Kidney epithelial cell (primary cell): ENCODE measurements at regions not wholly inside any gene's neighbourhood (a gene's known extent, or its start where the extent isn't known, plus 50 kb on each side); places are given as distances from the start of the nearest gene placed in this dataset.

Experiments used
- DNase-seq: peaks from one replicate; pipeline ENCODE4 v3.0.0-alpha.2; 2010; ENCODE audit warnings: low read depth
- H3K27me3 ChIP-seq: 2 replicates; pipeline ENCODE4 v1.6.0; 2011; ENCODE audit warnings: low read length; ENCODE audit not compliant: control insufficient read depth, insufficient read depth
- H3K36me3 ChIP-seq: 2 replicates; pipeline ENCODE4 v1.5.1; 2011; ENCODE audit warnings: low read length; ENCODE audit not compliant: control insufficient read depth, insufficient read depth
- H3K4me3 ChIP-seq: 2 replicates; pipeline ENCODE4 v1.5.1; 2011; ENCODE audit warnings: low read depth, mild to moderate bottlenecking, control low read depth, low read length
- TF ChIP-seq, protein P1 (sequence below): IDR thresholded peaks from 2 replicates; pipeline ENCODE4 v1.5.1; 2011; ENCODE audit warnings: mild to moderate bottlenecking, moderate library complexity, low read length, control low read depth, inconsistent platforms; ENCODE audit not compliant: insufficient read depth, poor library complexity, severe bottlenecking

DNA sequence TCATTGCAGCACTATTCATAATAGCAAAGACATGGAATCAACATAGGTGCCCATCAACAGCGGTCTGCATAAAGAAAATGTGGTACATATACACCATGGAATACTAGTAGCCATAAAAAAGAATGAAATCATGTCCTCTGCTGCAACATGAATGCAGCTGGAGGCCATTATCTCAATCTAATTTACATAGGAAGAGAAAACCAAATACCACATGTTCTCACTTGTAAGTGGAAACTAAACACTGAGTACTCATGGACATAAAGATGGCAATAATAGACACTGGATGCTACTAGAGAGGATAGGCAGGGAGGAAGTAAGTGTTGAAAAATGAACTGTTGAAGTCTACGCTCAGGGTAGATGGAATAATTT is 203.9 kb upstream of the CDH9 start:
- TF ChIP-seq, protein P1, sequence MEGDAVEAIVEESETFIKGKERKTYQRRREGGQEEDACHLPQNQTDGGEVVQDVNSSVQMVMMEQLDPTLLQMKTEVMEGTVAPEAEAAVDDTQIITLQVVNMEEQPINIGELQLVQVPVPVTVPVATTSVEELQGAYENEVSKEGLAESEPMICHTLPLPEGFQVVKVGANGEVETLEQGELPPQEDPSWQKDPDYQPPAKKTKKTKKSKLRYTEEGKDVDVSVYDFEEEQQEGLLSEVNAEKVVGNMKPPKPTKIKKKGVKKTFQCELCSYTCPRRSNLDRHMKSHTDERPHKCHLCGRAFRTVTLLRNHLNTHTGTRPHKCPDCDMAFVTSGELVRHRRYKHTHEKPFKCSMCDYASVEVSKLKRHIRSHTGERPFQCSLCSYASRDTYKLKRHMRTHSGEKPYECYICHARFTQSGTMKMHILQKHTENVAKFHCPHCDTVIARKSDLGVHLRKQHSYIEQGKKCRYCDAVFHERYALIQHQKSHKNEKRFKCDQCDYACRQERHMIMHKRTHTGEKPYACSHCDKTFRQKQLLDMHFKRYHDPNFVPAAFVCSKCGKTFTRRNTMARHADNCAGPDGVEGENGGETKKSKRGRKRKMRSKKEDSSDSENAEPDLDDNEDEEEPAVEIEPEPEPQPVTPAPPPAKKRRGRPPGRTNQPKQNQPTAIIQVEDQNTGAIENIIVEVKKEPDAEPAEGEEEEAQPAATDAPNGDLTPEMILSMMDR, result no peak
- Histone ChIP-seq H3K4me3 (no peak overlapping the region), H3K27me3 (no peaks in the 10 kb centered on the region), H3K36me3 (no peaks in the 10 kb centered on the region)
- DNase-seq, result no peak

DNA sequence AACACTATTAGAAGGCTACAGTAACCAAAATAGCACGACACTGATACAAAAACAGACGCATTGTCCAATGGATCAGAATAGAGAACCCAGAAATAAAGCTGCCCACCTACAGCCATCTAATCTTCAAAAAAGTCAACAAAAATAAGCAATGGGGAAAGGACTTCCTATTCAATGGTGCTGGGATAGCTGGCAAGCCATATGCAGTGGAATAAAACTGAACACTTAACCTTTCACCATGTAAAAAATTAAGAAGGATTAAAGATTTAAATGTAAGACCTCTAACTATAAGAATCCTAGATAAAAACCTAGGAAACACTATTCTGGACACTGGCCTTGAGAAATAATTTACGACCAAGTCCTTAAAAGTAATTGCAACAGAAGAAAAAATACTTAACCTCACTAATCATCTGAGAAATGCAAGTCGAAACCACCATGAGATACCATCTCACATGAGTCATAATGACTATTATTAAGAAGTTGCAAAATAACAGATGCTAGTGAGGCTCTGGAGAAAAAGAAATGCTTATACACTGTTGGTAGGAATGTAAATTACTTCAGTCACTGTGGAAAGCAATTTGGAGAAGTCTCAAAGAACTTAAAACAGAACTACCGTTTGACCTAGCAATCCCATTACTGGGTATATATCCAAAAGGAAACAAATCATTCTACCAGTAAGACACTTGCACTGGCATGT is 203.3 kb upstream of the CDH9 start:
- no peak overlapping the region for H3K4me3 ChIP-seq
- H3K27me3 ChIP-seq, result no peaks in the 10 kb centered on the region
- TF ChIP-seq, protein P1, result no peak
- peak; percentile 97 for DNase-seq
- no peaks in the 10 kb centered on the region for H3K36me3 ChIP-seq

DNA sequence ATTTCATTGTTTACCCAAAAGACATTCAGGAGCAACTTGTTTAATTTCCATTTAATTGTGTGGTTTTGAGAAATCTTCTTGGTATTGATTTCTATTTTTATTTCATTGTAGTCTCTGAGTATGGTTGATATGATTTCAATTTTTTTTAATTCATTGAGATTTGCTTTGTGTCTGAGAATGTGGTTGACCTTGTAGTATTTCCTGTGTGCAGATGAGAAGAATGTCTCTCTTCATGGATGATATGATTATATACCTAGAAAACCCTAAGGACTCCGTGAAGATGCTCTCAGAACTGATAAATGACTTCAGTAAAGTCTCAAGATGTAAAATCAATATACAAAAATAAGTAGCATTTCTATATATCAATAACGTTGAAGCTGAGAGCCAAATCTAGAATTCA is 202.4 kb upstream of the CDH9 start:
- no peak for DNase-seq
- Histone ChIP-seq H3K27me3 (no peaks in the 10 kb centered on the region), H3K4me3 (no peak overlapping the region), H3K36me3 (no peaks in the 10 kb centered on the region)
- TF ChIP-seq, protein P1, result no peak

DNA sequence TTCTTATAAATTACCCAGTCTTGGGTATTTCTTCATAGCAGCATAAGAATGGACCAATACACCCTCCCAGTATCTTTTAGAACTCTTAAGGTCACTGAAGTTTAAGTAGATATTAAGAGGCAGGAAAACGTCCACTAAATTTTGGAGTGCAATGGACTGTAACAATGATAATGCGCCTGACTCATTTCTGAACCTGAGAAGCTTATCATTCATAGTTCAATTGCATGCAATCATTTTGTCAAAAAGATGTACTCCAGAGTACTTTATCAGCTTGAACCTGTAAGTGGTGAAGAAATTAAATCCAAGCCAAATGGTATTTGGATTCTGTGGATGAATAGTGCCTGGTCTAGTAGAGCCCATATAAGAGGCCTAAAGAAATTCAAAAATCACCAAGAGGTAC is 196.5 kb upstream of the CDH9 start:
- TF ChIP-seq, protein P1, result no peak
- no peak for DNase-seq
- Histone ChIP-seq H3K27me3 (no peaks in the 10 kb centered on the region), H3K4me3 (no peak overlapping the region), H3K36me3 (no peaks in the 10 kb centered on the region)

DNA sequence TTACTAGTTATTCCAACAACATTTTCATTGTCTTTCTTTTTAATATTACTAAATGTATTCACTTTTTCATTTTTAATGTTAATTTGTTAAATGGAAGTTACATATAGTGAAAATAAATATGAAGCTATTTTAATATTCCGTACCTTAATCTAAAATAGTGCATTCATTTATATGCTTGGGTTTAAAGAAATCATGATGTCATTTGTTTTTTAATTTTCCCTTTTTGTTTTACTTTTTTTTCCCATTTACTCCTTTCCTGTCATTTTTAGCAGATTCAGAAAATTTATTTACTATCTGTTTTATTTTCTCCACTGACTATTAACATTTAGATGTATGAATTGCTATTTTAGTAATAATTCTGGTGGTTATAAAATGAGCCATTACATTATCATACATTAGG is 183.0 kb upstream of the CDH9 start:
- TF ChIP-seq, protein P1, result no peak
- H3K36me3 ChIP-seq, result no peaks in the 10 kb centered on the region
- H3K4me3 ChIP-seq, result no peak overlapping the region
- no peaks in the 10 kb centered on the region for H3K27me3 ChIP-seq
- DNase-seq, result no peak

DNA sequence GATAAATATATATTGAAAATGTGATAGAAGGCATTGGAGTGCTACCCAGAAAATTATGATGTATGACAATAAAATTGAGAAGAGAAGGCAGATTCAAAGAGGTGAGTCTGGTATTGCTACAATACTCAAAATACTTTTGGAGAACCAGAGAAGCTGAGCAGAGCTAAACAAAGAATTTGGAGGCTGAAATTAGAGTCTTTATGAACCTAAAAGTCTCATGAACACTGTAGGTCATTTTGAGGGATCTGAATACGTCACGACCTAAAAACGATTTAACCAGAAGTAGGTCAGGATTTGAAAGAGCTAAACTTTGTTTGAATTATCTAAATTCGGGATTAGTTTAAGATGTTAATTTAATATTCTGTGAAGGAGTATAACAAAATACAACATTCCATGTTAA is 182.4 kb upstream of the CDH9 start:
- Histone ChIP-seq H3K4me3 (no peak overlapping the region), H3K27me3 (no peaks in the 10 kb centered on the region), H3K36me3 (no peaks in the 10 kb centered on the region)
- DNase-seq, result no peak
- TF ChIP-seq, protein P1, result no peak
